ENCODE measurements at regions not wholly inside any gene's neighbourhood (a gene's known extent, or its start where the extent isn't known, plus 50 kb on each side); places are given as distances from the start of the nearest gene placed in this dataset.

GRCh38 chr14:25101276-25101675, 51.3 kb upstream of the STXBP6 start:
- TF ChIP-seq CTCF (IDR thresholded peaks at IDR 0.05), result no peak
- no peak for TF ChIP-seq POLR2A (IDR thresholded peaks at IDR 0.05)

Measured in lower leg skin (tissue), 3 donors.